ENCODE measurements at regions not wholly inside any gene's neighbourhood (a gene's known extent, or its start where the extent isn't known, plus 50 kb on each side); places are given as distances from the start of the nearest gene placed in this dataset.

GRCh38 chr4:179437962-179438361 lies 1995.7 kb upstream of the AGA start:
- no peaks in the 10 kb centered on the region for H3K36me3 ChIP-seq (ENCODE audit: insufficient read depth, low read length)
- DNase-seq (ENCODE audit: low read depth), result no peak
- no peaks in the 10 kb centered on the region for H3K79me2 ChIP-seq (ENCODE audit: insufficient read depth, low read length)
- H3K27ac ChIP-seq (ENCODE audit: low read depth, low read length), result no peak overlapping the region
- H3K9me3 Mint-ChIP-seq (ENCODE audit: unreplicated experiment), result peaks cover 1% of the 10 kb centered on the region
- no peaks in the 10 kb centered on the region for H3K27me3 ChIP-seq (ENCODE audit: insufficient read depth, low read length)
- H4K20me1 ChIP-seq (ENCODE audit: insufficient read depth, low read length), result no peaks in the 10 kb centered on the region
- H3K27me3 Mint-ChIP-seq (ENCODE audit: low read depth, unreplicated experiment), result no peaks in the 10 kb centered on the region
- no peaks in the 10 kb centered on the region for H3K4me1 Mint-ChIP-seq (ENCODE audit: low read depth, unreplicated experiment)
- no peak overlapping the region for H3K27ac Mint-ChIP-seq (ENCODE audit: unreplicated experiment)
- H3K36me3 Mint-ChIP-seq (ENCODE audit: low read depth, unreplicated experiment), result no peaks in the 10 kb centered on the region
- no peak overlapping the region for H3K9ac ChIP-seq (ENCODE audit: low read length)
- H3K4me1 ChIP-seq (ENCODE audit: insufficient read depth, low read length), result no peaks in the 10 kb centered on the region
- no peak overlapping the region for H3K4me2 ChIP-seq (ENCODE audit: low read length)
- TF ChIP-seq CTCF (IDR thresholded peaks at IDR 0.05; ENCODE audit: insufficient read depth, low read depth, low read length) (no peak), EZH2 (IDR thresholded peaks at IDR 0.05; ENCODE audit: insufficient read depth, low read length) (no peak)
- H3K4me3 ChIP-seq (ENCODE audit: insufficient read depth, low read depth, low read length), result no peak overlapping the region
- no peak for FAIRE-seq
- H2AFZ ChIP-seq (ENCODE audit: low read depth, low read length), result no peak overlapping the region
- no peaks in the 10 kb centered on the region for H3K9me3 ChIP-seq (ENCODE audit: insufficient read depth, low read depth, low read length)
- no peak overlapping the region for H3K4me3 Mint-ChIP-seq (ENCODE audit: unreplicated experiment)

GRCh38 chr4:179441596-179441995 lies 1999.4 kb upstream of the AGA start:
- no peak overlapping the region for H2AFZ ChIP-seq (ENCODE audit: low read depth, low read length)
- no peaks in the 10 kb centered on the region for H4K20me1 ChIP-seq (ENCODE audit: insufficient read depth, low read length)
- no peaks in the 10 kb centered on the region for H3K36me3 ChIP-seq (ENCODE audit: insufficient read depth, low read length)
- H3K4me2 ChIP-seq (ENCODE audit: low read length), result no peak overlapping the region
- DNase-seq (ENCODE audit: low read depth) (no peak), FAIRE-seq (no peak)
- H3K79me2 ChIP-seq (ENCODE audit: insufficient read depth, low read length), result no peaks in the 10 kb centered on the region
- Mint-ChIP-seq H3K27me3 (ENCODE audit: low read depth, unreplicated experiment) (no peaks in the 10 kb centered on the region), H3K36me3 (ENCODE audit: low read depth, unreplicated experiment) (no peaks in the 10 kb centered on the region), H3K4me3 (ENCODE audit: unreplicated experiment) (no peak overlapping the region), H3K4me1 (ENCODE audit: low read depth, unreplicated experiment) (no peaks in the 10 kb centered on the region), H3K9me3 (ENCODE audit: unreplicated experiment) (no peaks in the 10 kb centered on the region), H3K27ac (ENCODE audit: unreplicated experiment) (no peak overlapping the region)
- no peak overlapping the region for H3K27ac ChIP-seq (ENCODE audit: low read depth, low read length)
- H3K27me3 ChIP-seq (ENCODE audit: insufficient read depth, low read length), result no peaks in the 10 kb centered on the region
- no peaks in the 10 kb centered on the region for H3K4me1 ChIP-seq (ENCODE audit: insufficient read depth, low read length)
- no peak overlapping the region for H3K4me3 ChIP-seq (ENCODE audit: insufficient read depth, low read depth, low read length)
- no peak overlapping the region for H3K9ac ChIP-seq (ENCODE audit: low read length)
- TF ChIP-seq CTCF (IDR thresholded peaks at IDR 0.05; ENCODE audit: insufficient read depth, low read depth, low read length), result no peak
- TF ChIP-seq EZH2 (IDR thresholded peaks at IDR 0.05; ENCODE audit: insufficient read depth, low read length), result no peak
- no peaks in the 10 kb centered on the region for H3K9me3 ChIP-seq (ENCODE audit: insufficient read depth, low read depth, low read length)

GRCh38 chr4:179447308-179447707 lies 2005.1 kb upstream of the AGA start:
- peak overlapping the region; percentile 89 for H3K27ac Mint-ChIP-seq (ENCODE audit: unreplicated experiment)
- no peaks in the 10 kb centered on the region for H3K27me3 Mint-ChIP-seq (ENCODE audit: low read depth, unreplicated experiment)
- H4K20me1 ChIP-seq (ENCODE audit: insufficient read depth, low read length), result no peaks in the 10 kb centered on the region
- DNase-seq (ENCODE audit: low read depth) (peak; percentile 83), FAIRE-seq (no peak)
- peaks cover 4% of the 10 kb centered on the region for H3K4me1 Mint-ChIP-seq (ENCODE audit: low read depth, unreplicated experiment)
- H3K4me1 ChIP-seq (ENCODE audit: insufficient read depth, low read length), result no peaks in the 10 kb centered on the region
- no peak for TF ChIP-seq CTCF (IDR thresholded peaks at IDR 0.05; ENCODE audit: insufficient read depth, low read depth, low read length)
- no peak for TF ChIP-seq EZH2 (IDR thresholded peaks at IDR 0.05; ENCODE audit: insufficient read depth, low read length)
- no peak overlapping the region for H3K9ac ChIP-seq (ENCODE audit: low read length)
- H3K4me2 ChIP-seq (ENCODE audit: low read length), result no peak overlapping the region
- no peak overlapping the region for H3K4me3 ChIP-seq (ENCODE audit: insufficient read depth, low read depth, low read length)
- H3K27ac ChIP-seq (ENCODE audit: low read depth, low read length), result no peak overlapping the region
- H3K4me3 Mint-ChIP-seq (ENCODE audit: unreplicated experiment), result no peak overlapping the region
- H3K9me3 Mint-ChIP-seq (ENCODE audit: unreplicated experiment), result no peaks in the 10 kb centered on the region
- no peaks in the 10 kb centered on the region for H3K79me2 ChIP-seq (ENCODE audit: insufficient read depth, low read length)
- no peaks in the 10 kb centered on the region for H3K9me3 ChIP-seq (ENCODE audit: insufficient read depth, low read depth, low read length)
- H2AFZ ChIP-seq (ENCODE audit: low read depth, low read length), result no peak overlapping the region
- no peaks in the 10 kb centered on the region for H3K36me3 ChIP-seq (ENCODE audit: insufficient read depth, low read length)
- H3K36me3 Mint-ChIP-seq (ENCODE audit: low read depth, unreplicated experiment), result no peaks in the 10 kb centered on the region
- H3K27me3 ChIP-seq (ENCODE audit: insufficient read depth, low read length), result no peaks in the 10 kb centered on the region
